GM18508 (cell line): ENCODE measurements at regions not wholly inside any gene's neighbourhood (a gene's known extent, or its start where the extent isn't known, plus 50 kb on each side); places are given as distances from the start of the nearest gene placed in this dataset.
"Not testable (repeated sequence)": the region's sequence is repeated elsewhere in the genome, so short reads cannot be mapped to it uniquely, and the experiment has no call there.

Experiments used
- ATAC-seq: cut with Tn5 transposase; IDR thresholded peaks from one replicate; pipeline ENCODE4 v1.9.1; 2021; ENCODE audit warnings: moderate number of reproducible peaks; ENCODE audit not compliant: insufficient read depth, unreplicated experiment

GRCh38 chr15:50857763-50858162, 50.7 kb upstream of the AP4E1 start:
- ATAC-seq = no peak

GRCh38 chr15:50854601-50855490, 53.6 kb upstream of the AP4E1 start:
- ATAC-seq = peak; percentile 90

- no peak for ATAC-seq
Observed at GRCh38 chr15:50850003-50850402, 58.5 kb upstream of the AP4E1 start.

- no peak for ATAC-seq
Observed at GRCh38 chr15:50848349-50848748, 60.1 kb upstream of the AP4E1 start.

GRCh38 chr15:50845181-50845580, 63.3 kb upstream of the AP4E1 start:
- not testable (repeated sequence) for ATAC-seq

GRCh38 chr15:50840520-50840919, 68.0 kb upstream of the AP4E1 start:
- no peak for ATAC-seq

GRCh38 chr15:50837256-50837770, 71.2 kb upstream of the AP4E1 start:
- ATAC-seq = no peak

GRCh38 chr15:50830477-50831354, 65.2 kb upstream of the SPPL2A start:
- ATAC-seq = no peak

GRCh38 chr15:50828610-50829206, 63.2 kb upstream of the SPPL2A start:
- no peak for ATAC-seq

- ATAC-seq = no peak
Observed at GRCh38 chr15:50825946-50826345, 60.4 kb upstream of the SPPL2A start.

GRCh38 chr15:50824514-50824913, 59.0 kb upstream of the SPPL2A start:
- ATAC-seq = no peak

- no peak for ATAC-seq
Observed at GRCh38 chr15:50823281-50823680, 57.8 kb upstream of the SPPL2A start.

- no peak for ATAC-seq
Observed at GRCh38 chr15:50821476-50821875, 56.0 kb upstream of the SPPL2A start.

- ATAC-seq = no peak
Observed at GRCh38 chr15:50820808-50821382, 55.4 kb upstream of the SPPL2A start.

GRCh38 chr15:50819344-50819743, 53.8 kb upstream of the SPPL2A start:
- no peak for ATAC-seq

GRCh38 chr15:50815958-50816590, 50.6 kb upstream of the SPPL2A start:
- no peak for ATAC-seq
